Cardiac muscle cell (in vitro differentiated cells and primary cell): ENCODE measurements at regions not wholly inside any gene's neighbourhood (a gene's known extent, or its start where the extent isn't known, plus 50 kb on each side); places are given as distances from the start of the nearest gene placed in this dataset.

Experiments used
- DNase-seq, 2 donors: peaks; one replicate each; pipeline versions ENCODE4 v3.0.0 to v3.0.0-alpha.2; 2010 to 2017; ENCODE audit warnings: low read depth in 1 of 2, low spot score in 1 of 2
- H3K27ac ChIP-seq: fragments of 200-600 bp; sonication (generic); 2 replicates; pipeline ENCODE4 v1.5.1; 2016
- H3K27me3 ChIP-seq: fragments of 200-600 bp; sonication (generic); 2 replicates; pipeline ENCODE4 v1.6.0; 2016; ENCODE audit warnings: control low read depth
- H3K36me3 ChIP-seq: fragments of 200-600 bp; sonication (generic); 2 replicates; pipeline ENCODE4 v1.5.1; 2016; ENCODE audit warnings: control low read depth
- H3K4me1 ChIP-seq: fragments of 200-600 bp; sonication (generic); 2 replicates; pipeline ENCODE4 v1.8.1; 2017; ENCODE audit warnings: low read depth, mild to moderate bottlenecking, mixed run types
- H3K4me3 ChIP-seq: fragments of 200-600 bp; sonication (generic); 2 replicates; pipeline ENCODE4 v1.5.1; 2016; ENCODE audit warnings: mild to moderate bottlenecking
- H3K9me3 ChIP-seq: fragments of 200-600 bp; sonication (generic); 2 replicates; pipeline ENCODE4 v1.5.1; 2017; ENCODE audit warnings: low read depth, mild to moderate bottlenecking, control low read depth
- CTCF ChIP-seq: IDR thresholded peaks from 2 replicates; pipeline ENCODE4 v1.5.1; 2012; ENCODE audit warnings: low read depth, mild to moderate bottlenecking, low read length

GRCh38 chr2:206845877-206846276 lies 80.5 kb downstream of the FASTKD2 start:
- no peaks in the 10 kb centered on the region for H3K36me3 ChIP-seq
- H3K27ac ChIP-seq, result no peak overlapping the region
- H3K4me3 ChIP-seq, result no peak overlapping the region
- no peak for DNase-seq
- peaks cover 5% of the 10 kb centered on the region for H3K4me1 ChIP-seq
- H3K27me3 ChIP-seq, result no peaks in the 10 kb centered on the region
- no peaks in the 10 kb centered on the region for H3K9me3 ChIP-seq
- no peak for TF ChIP-seq CTCF

- DNase-seq, result no peak
- H3K4me1 ChIP-seq, result peaks cover 5% of the 10 kb centered on the region
Observed at GRCh38 chr2:206846331-206846730, 80.9 kb downstream of the FASTKD2 start.

DNA sequence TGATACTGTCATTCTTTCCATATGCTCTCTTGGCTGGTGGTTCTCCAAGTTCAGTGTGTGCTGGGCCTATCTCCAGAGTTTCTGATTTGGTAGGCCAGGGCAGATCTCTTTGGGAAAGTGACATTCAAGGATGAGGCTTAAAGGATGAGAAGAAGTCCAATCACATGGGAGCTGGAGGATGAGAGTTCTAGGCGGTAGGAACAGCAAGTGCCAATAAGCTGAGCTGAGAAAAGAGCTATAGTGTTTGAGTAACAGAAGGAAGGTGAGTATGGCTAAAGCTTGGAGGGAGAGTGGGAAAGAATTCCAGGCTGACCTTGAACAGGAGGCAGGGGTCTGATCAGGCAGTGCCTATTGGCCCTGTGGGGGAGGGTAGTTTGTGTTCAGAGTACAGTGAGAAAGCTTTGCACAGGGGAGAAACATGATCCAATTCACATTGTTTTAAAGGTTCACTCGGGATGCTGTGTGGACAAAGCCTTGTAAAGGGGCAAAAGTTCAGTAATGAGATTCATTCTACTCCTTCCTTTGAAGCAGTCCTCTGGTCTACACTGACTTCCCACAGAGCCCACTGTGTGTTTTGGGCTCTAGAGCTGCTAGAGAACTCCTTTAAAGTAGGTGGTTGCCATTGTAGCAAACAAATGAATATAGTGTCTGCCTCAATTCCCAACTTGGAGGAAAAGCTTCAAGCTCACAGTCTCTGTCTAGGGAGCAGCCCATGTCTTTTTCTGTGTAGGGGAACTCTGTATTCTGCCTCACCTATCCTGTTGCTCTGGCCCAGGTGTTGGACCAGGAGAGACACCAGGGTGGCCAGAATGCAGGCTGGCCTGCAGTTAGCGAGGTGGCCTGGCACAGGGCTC lies 81.8 kb downstream of the FASTKD2 start:
- Histone ChIP-seq H3K27ac (peak overlapping the region; percentile 37), H3K36me3 (no peaks in the 10 kb centered on the region), H3K27me3 (no peaks in the 10 kb centered on the region), H3K4me3 (no peak overlapping the region), H3K9me3 (no peaks in the 10 kb centered on the region), H3K4me1 (peaks cover 5% of the 10 kb centered on the region)
- DNase-seq, result peak in 1 of 2 donors; percentile 17
- no peak for TF ChIP-seq CTCF

More at GRCh38 chr2:206846331-206846730, 80.9 kb downstream of the FASTKD2 start:
- Histone ChIP-seq H3K27ac (peak overlapping the region; percentile 37), H3K27me3 (no peaks in the 10 kb centered on the region), H3K4me3 (no peak overlapping the region), H3K36me3 (no peaks in the 10 kb centered on the region), H3K9me3 (no peaks in the 10 kb centered on the region)
- TF ChIP-seq CTCF, result no peak

GRCh38 chr2:206850369-206850768 lies 85.0 kb downstream of the FASTKD2 start:
- Histone ChIP-seq H3K9me3 (no peaks in the 10 kb centered on the region), H3K4me3 (no peak overlapping the region), H3K27me3 (no peaks in the 10 kb centered on the region), H3K4me1 (peaks cover 5% of the 10 kb centered on the region), H3K27ac (no peak overlapping the region), H3K36me3 (no peaks in the 10 kb centered on the region)
- DNase-seq, result no peak
- TF ChIP-seq CTCF, result no peak

DNA sequence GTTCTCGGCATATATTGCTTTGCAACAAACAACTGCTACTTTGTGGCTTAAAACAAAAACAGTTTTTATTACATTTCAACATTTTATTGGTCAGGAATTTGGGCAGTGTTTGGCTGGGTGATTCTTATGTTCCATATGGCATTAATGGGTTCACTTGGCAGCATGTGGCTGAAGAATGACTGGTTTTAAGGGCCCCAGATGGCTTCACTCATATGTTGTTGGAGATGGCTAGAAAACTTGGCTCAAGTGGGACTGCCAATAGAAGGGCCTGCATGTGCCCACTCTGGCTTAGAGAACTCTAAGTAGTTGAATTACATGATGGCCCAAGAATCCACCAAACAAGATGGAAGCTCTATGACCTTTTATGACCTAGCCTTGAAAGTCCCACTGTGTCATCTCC lies 86.1 kb downstream of the FASTKD2 start:
- Histone ChIP-seq H3K36me3 (no peaks in the 10 kb centered on the region), H3K9me3 (no peaks in the 10 kb centered on the region), H3K4me1 (peaks cover 16% of the 10 kb centered on the region), H3K27ac (no peak overlapping the region), H3K27me3 (no peaks in the 10 kb centered on the region), H3K4me3 (no peak overlapping the region)
- TF ChIP-seq CTCF, result no peak
- no peak for DNase-seq
